Activated effector memory CD4-positive, alpha-beta T cell treated with anti-CD3 and anti-CD28 coated beads, Interleukin-2, amount 50 U/mL, for 16 hours (primary cell): ENCODE measurements at regions not wholly inside any gene's neighbourhood (a gene's known extent, or its start where the extent isn't known, plus 50 kb on each side); places are given as distances from the start of the nearest gene placed in this dataset.
"Not testable (repeated sequence)": the region's sequence is repeated elsewhere in the genome, so short reads cannot be mapped to it uniquely, and the experiment has no call there.

Experiments used
- DNase-seq: peaks from one replicate; pipeline ENCODE4 v3.0.0-alpha.2; 2020

DNA sequence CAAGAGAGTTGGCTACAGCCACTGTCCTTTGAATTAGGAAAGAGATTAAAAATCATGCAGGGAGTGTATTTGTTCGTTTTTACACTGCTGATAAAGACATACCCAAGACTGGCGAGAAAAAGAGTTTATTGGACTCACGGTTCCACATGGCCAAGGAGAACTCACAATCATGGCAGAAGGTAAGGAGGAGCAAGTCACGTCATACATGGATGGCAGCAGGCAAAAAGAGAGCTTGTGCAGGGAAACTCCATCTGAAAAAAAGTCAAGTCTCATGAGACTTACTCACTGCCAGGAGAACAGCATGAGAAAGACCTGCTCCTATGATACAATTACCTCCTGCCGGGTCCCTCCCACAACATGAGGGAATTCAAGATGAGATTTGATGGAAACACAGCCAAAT lies 1595.2 kb downstream of the KCNT2 start:
- DNase-seq: no peak

- DNase-seq: no peak
These were observed 1602.9 kb downstream of the KCNT2 start for GRCh38 chr1:195005338-195005737.

GRCh38 chr1:194990483-194990882 lies 1617.8 kb downstream of the KCNT2 start:
- no peak for DNase-seq

- no peak for DNase-seq
These were observed 1632.3 kb downstream of the KCNT2 start for GRCh38 chr1:194975913-194976312.

- no peak for DNase-seq
These were observed 1639.3 kb downstream of the KCNT2 start for GRCh38 chr1:194968916-194969315.

- no peak for DNase-seq
These were observed 1648.4 kb downstream of the KCNT2 start for GRCh38 chr1:194959795-194960194.

DNA sequence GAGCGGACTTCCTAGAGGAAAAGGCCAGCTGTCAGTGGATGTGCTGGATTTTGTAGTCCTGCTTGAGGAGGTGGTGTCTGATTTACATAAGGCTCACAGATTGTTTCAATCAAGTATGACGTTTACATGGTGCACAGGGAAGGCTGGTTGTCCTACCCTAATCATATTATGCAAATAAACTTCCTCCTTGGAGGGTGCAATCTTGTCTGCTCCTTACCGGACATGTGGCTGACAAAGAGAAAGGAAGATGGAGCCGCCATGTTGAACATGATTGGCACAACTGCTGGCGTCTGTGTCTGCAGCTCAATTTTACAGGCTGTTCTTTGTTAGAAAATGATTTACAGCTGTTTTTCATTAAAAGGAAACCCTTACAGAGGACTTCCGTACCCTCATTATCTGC lies 1656.1 kb downstream of the KCNT2 start:
- DNase-seq: no peak

- DNase-seq: no peak
These were observed 1657.7 kb downstream of the KCNT2 start for GRCh38 chr1:194950584-194950983.

- DNase-seq: no peak
These were observed 1667.8 kb downstream of the KCNT2 start for GRCh38 chr1:194940336-194941030.

GRCh38 chr1:194935864-194936263 lies 1672.4 kb downstream of the KCNT2 start:
- no peak for DNase-seq

DNA sequence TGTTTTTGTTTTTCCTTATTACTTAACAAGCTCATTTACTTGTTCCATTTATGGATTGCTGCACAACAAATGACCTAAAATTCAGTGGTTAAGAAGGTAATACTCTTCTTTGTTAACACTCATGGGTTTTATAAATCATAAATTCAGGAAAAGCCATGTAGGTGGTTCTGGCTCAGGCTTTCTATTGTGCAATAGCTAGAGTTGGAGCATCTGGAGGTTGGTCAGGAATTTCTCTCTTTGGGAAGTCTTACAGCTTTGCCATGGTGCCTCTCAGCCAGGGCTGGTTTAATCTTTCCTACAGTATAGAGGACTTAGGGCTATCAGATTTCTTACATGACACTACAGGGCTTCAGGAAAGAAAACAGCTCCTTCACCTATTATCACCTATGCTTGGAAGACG lies 1677.1 kb downstream of the KCNT2 start:
- DNase-seq: no peak

DNA sequence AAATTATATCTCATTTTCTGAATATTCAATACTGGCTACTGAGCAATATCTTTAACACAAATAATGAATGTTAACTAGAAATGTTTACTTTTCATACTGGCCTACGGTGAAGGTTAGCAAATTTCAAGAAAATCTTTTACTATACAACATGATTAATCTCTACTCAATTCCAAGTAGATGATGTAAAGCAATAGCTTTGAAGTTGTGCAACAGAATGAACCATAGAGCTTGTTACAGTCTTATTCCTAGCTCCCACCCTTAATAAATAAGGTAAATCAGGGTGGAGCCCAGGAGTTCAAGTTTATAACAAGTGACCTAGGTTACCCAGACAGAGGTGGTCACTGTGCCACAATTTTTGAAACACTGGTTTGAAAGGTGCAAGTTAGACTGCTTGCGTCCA lies 1678.1 kb downstream of the KCNT2 start:
- DNase-seq: no peak

DNA sequence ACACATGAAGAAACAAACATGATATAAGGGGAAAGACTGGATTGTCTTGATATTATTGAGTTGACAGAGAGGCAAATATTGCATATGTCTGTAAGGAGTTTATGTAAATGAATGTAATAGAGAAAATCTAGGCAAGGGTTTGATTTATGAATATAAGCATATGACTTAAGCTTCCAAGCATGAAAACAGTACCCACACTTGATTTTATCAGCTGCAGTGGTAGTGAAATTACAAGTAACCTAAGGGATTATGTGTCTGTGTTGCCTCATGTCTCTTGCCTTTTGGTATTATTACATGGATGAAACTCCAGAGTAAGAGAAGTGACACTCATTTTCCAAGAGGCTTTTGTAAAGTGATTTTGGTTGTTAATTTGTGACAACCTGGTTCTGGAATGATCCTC lies 1678.9 kb downstream of the KCNT2 start:
- no peak for DNase-seq

GRCh38 chr1:194919146-194919545 lies 1689.1 kb downstream of the KCNT2 start:
- DNase-seq: no peak

DNA sequence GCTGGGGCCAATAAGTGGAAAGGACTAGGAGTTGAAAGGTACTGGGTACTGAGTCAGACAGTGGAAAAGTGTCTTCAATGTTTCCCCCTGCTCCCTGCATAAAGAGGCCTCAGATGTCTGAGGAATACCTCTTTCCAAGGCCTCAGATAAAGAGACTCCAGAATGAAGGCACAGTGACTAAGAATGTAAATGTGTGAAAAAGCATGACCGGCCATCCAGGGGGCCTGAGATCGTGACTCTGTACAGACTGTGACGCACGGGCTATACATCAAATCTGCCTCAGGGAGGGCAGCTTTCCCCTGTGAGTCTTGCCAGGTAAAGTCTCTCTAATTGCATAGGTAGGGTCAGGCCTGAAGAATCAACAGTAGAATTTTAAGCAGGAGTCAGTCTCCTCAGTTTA lies 1690.5 kb downstream of the KCNT2 start:
- no peak for DNase-seq

DNA sequence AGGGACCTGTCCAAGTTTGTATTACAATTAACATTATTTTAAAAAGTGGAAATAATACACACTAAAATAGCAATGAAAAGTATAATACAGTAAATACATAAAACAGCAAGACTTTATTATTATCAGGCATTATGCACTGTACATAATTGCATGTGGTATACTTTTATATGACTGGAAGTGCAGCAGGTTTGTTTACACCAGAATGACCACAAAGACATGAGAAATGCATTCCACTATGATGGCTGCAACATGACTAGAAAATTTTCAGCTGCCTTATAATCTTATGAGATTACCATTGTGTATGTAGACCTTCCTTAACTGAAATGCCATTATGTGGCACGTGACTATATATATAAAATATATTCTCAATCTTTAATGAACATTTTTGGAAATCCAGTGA lies 1699.6 kb downstream of the KCNT2 start:
- no peak for DNase-seq

- DNase-seq: no peak
These were observed 1704.7 kb downstream of the KCNT2 start for GRCh38 chr1:194903524-194903923.

DNA sequence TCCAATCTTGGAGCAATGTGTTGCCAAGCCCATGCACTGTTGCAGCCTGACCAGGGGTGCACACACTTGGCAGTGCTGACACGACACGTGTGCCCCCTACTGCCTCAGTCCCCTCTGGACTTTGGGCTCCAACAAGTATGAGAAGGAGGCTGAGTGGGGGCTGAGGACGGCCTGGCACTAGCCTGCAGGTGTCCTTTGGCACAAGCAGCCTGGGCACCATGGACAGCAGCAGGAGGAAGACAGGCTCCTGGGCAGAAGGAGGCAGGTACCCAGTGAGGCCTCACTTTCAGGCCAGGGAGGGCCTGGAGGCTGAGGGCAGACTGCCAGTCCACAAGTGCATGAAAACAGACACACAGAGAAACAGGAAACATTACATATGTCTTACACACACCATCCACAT lies 1702.9 kb upstream of the B3GALT2 start:
- DNase-seq: no peak

DNA sequence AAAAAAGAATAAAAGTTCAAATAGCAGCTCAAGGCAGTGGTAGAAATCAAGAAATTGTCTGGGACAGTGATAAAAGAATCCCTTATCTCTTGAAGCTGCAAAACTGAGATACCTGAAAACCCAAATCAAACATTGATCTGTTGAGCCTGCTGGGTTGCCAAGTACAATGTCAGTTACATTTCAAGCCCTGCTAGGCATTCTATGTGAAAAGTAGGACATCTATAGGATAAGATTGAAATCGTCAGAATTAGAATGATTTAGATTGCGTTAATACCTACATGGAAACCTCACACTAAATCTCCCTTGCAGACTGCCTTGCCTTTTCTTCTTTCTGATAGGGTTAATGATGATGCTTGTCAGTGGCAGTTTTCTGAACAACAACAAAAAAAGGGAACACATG lies 1684.4 kb upstream of the B3GALT2 start:
- DNase-seq: no peak

DNA sequence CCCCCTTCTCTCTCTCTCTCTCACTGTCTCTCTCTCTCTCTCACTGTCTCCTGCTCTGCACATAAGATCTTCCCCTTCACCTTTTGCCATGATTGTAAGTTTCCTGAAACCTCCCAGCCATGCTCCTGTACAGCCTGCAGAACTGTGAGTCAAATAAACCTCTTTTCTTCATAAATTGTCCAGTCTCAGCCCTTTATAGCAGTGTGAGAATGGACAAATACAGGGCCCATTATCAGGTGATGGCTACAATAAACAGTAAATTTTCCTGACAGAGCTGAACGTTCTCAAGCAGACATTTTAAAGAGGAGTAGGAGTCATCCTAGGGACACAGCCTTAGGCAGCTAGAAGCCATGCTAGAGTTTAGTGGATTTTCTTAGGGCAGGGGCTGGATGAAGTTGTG lies 1679.7 kb upstream of the B3GALT2 start:
- DNase-seq: no peak

- no peak for DNase-seq
These were observed 1679.0 kb upstream of the B3GALT2 start for GRCh38 chr1:194865383-194865782.

GRCh38 chr1:194862129-194862528 lies 1675.7 kb upstream of the B3GALT2 start:
- DNase-seq: no peak

GRCh38 chr1:194860248-194861201 lies 1674.1 kb upstream of the B3GALT2 start:
- no peak for DNase-seq

DNA sequence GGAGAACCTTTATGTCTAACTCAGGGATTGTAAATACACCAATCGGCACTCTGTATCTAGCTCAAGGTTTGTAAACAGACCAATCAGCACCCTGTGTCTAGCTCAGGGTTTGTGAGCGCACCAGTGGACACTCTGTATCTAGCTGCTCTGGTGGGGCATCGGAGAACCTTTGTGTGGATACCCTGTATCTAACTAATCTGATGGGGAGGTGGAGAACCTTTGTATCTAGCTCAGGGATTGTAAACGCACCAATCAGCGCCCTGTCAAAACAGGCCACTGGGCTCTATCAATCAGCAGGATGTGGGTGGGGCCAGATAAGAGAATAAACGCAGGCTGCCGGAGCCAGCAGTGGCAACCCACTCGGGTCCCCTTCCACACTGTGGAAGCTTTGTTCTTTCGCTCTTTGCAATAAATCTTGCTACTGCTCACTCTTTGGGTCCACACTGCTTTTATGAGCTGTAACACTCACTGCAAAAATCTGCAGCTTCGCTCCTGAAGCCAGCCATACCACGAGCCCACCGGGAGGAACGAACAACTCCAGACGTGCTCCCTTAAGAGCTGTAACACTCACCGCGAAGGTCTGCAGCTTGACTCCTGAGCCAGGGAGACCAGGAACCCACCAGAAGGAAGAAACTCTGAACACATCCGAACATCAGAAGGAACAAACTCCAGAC lies 1673.2 kb upstream of the B3GALT2 start:
- DNase-seq: not testable (repeated sequence)
